ENCODE measurements at regions not wholly inside any gene's neighbourhood (a gene's known extent, or its start where the extent isn't known, plus 50 kb on each side); places are given as distances from the start of the nearest gene placed in this dataset. TPM values are rescaled to one million over a fixed set of nuclear protein-coding genes. Genes with fewer than 3 reads are reported as not detected.

DNA sequence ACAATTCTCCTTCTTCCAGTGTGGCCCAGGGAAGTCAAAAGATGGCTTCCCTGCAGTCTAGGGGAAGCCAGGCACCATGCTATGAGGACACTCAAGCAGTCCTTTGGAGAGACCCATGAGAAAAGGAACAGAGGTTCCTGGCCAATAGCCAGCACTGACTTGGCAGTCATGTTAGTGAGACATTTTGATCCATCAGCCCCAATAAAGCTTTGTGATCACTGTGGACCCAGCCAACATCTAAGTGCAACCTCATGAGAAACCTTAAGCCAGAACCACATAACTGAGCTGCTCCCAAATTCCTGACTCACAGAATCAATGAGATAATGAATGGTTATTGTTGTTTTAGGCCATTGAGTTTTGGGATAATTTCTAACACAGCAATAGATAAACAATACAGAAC, 51.0 kb upstream of the NAP1L1 start:
- no peak overlapping the region for H4K8ac ChIP-seq (ENCODE audit: low read length)
- H2AFZ ChIP-seq (ENCODE audit: low read depth, low read length) = no peak overlapping the region
- H2BK12ac ChIP-seq (ENCODE audit: low read length in 2 of 2) = no peak overlapping the region
- H3K9me3 ChIP-seq (ENCODE audit: control insufficient read depth, low read length) = peaks cover 15% of the 10 kb centered on the region
- H2BK5ac ChIP-seq (ENCODE audit: low read depth, low read length, poor library complexity, severe bottlenecking) = no peak overlapping the region
- DNase-seq = no peak
- no peaks in the 10 kb centered on the region for H3K79me1 ChIP-seq (replicated peaks; ENCODE audit: low read length, poor library complexity, severe bottlenecking)
- H2BK15ac ChIP-seq (ENCODE audit: low read depth, poor library complexity, severe bottlenecking) = no peak overlapping the region
- H3K9ac ChIP-seq (ENCODE audit: low read length) = no peak overlapping the region
- no peak overlapping the region for H3K27ac ChIP-seq (ENCODE audit: low read length, poor library complexity, severe bottlenecking)
- no peak overlapping the region for H3K4me2 ChIP-seq (ENCODE audit: low read length, poor library complexity, severe bottlenecking)
- H2AK5ac ChIP-seq (ENCODE audit: low read length, severe bottlenecking) = no peak overlapping the region
- no peak overlapping the region for H3K18ac ChIP-seq (ENCODE audit: low read depth in 1 of 2, low read length in 2 of 2)
- no peaks in the 10 kb centered on the region for H3K4me1 ChIP-seq (ENCODE audit: control insufficient read depth, insufficient read depth, low read depth, low read length)
- H3K36me3 ChIP-seq (ENCODE audit: control insufficient read depth in 1 of 2, insufficient read depth in 2 of 2, low read depth in 1 of 2, low read length in 2 of 2) = no peaks in the 10 kb centered on the region
- no peak overlapping the region for H3K4ac ChIP-seq (ENCODE audit: low read depth in 1 of 2, low read length in 2 of 2)
- H3K23ac ChIP-seq (ENCODE audit: low read length in 2 of 2) = no peak overlapping the region
- H3K14ac ChIP-seq (ENCODE audit: low read length in 2 of 2) = no peak overlapping the region
- no peaks in the 10 kb centered on the region for H3K27me3 ChIP-seq (ENCODE audit: control insufficient read depth in 1 of 2, insufficient read depth in 1 of 2, low read length in 2 of 2)
- no peak overlapping the region for H4K91ac ChIP-seq (ENCODE audit: low read length)
- H3K4me3 ChIP-seq (ENCODE audit: insufficient read depth in 1 of 2, low read depth in 1 of 2, low read length in 2 of 2) = no peak overlapping the region
- no peak overlapping the region for H2BK120ac ChIP-seq (ENCODE audit: low read depth, low read length)

Small RNA genes in the stretch of these regions (small RNA-seq; reads per million reads assigned to genes)
- not detected for gene RNU6-1271P (ENCODE audit: low read depth)

Measured in mesenchymal stem cell (in vitro differentiated cells and primary cell).